ENCODE measurements at regions not wholly inside any gene's neighbourhood (a gene's known extent, or its start where the extent isn't known, plus 50 kb on each side); places are given as distances from the start of the nearest gene placed in this dataset.
A peak's percentile ranks its signal among the peaks of the same experiment; 100 is the strongest.
"Not testable (repeated sequence)": the region's sequence is repeated elsewhere in the genome, so short reads cannot be mapped to it uniquely, and the experiment has no call there.

DNA sequence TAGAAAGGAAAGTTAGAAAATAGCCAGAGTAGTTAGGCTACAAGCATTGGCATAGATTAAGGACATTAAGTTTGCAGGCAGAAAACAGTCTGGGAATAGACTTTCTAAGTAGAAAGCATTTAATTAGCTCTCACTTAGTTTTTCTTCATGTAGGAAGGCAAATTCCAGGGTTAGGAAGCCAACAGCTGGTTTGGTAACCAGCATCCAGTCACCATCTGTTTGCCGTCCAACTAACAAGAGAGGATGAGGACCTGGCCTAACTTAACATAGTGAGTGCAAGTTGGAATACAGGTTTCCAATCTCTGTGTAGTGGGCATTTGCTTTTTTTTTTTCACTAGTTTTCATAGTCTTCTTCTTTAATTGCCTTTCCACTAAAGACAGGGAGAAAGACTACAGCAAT lies 121.7 kb upstream of the NR3C1 start:
- H3K4me3 Mint-ChIP-seq: no peak overlapping the region
- H3K36me3 Mint-ChIP-seq: no peaks in the 10 kb centered on the region
- H3K9me3 Mint-ChIP-seq: no peaks in the 10 kb centered on the region
- ATAC-seq (no peak), DNase-seq (ENCODE audit: low spot score in 2 of 2) (no peak)
- no peaks in the 10 kb centered on the region for H3K4me1 Mint-ChIP-seq
- H3K27ac Mint-ChIP-seq: no peak overlapping the region

DNA sequence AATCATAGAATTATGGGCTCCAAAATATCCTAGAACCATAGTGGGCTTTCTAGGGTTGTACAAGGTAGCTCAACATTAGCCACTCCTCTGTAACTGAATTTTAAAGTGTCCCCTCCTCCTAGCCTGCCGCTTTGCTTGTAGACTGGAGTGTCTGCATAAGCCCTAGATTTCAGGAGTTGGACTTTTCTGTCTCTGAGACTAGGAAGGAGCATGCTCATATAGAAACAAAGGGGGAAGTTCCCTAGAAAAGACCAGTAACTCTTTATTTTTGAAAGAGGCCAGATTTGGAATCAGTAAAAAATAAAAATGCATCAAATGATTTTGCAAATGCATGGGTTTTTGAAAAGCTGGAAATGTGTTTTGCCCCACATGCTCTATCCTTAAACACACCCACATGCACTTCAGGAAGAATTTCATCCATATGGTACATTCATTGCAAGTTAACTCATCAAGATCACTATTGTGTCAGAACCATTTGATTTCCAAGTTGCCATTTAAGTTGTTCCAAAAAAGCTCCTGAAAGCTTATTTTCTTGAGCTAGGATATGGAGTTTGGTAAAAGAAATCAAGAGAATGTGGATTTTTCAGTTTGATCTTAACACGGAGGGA lies 121.0 kb upstream of the NR3C1 start:
- no peak for ATAC-seq
- no peaks in the 10 kb centered on the region for H3K4me1 Mint-ChIP-seq
- no peak overlapping the region for H3K27ac Mint-ChIP-seq
- no peaks in the 10 kb centered on the region for H3K36me3 Mint-ChIP-seq
- DNase-seq (ENCODE audit: low spot score in 2 of 2): no peak
- no peak overlapping the region for H3K4me3 Mint-ChIP-seq
- no peaks in the 10 kb centered on the region for H3K9me3 Mint-ChIP-seq

DNA sequence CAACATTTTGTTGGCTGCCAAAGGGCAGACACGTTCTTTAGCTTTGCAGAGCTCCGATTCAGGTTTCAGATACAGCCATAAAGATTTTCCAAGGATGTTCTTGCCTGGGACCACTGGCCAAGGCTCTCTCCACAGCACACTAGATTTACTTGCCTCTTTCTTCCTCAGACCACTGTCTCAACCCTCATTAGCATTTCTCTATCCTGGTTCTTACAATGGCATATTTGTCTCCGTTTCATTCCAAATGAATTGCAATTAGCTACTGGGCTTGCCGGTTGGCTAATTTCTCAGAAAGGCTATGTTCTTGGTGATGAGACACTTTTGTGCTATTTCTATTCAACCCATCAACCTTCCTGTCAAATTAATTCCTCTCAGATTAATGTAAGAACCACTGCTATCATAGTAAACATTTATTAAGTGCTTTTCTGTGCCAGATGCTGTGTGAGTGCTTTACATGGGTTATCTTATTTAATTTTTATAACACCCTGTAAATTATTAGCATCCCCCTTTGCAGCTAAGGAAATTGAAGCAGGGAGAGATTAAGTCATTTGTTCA lies 118.4 kb upstream of the NR3C1 start:
- ATAC-seq (no peak), DNase-seq (ENCODE audit: low spot score in 2 of 2) (no peak)
- Mint-ChIP-seq H3K4me1 (no peaks in the 10 kb centered on the region), H3K36me3 (no peaks in the 10 kb centered on the region), H3K9me3 (no peaks in the 10 kb centered on the region), H3K27ac (no peak overlapping the region), H3K4me3 (no peak overlapping the region)

DNA sequence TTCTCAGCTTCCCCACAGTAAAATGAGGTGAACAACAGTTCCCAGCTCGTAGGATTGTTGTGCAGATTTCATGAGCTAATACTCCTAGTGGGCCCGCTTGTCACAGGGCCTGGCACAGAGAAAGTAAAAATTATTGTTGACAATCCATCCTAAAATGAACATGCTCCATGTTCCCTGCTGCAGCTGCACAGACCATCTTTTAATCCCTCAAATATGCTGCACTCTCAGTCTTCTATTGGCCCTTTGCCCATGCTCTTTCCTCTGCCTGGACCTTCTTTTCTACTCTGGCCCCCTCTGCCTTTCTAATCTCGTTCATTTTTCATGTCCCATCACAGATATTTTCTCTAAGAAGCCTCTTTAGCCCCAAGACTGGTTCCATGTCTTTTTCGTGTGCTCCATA lies 117.7 kb upstream of the NR3C1 start:
- DNase-seq (ENCODE audit: low spot score in 2 of 2) (no peak), ATAC-seq (no peak)
- Mint-ChIP-seq H3K27ac (no peak overlapping the region), H3K4me1 (no peaks in the 10 kb centered on the region), H3K4me3 (no peak overlapping the region), H3K9me3 (no peaks in the 10 kb centered on the region), H3K36me3 (no peaks in the 10 kb centered on the region)

DNA sequence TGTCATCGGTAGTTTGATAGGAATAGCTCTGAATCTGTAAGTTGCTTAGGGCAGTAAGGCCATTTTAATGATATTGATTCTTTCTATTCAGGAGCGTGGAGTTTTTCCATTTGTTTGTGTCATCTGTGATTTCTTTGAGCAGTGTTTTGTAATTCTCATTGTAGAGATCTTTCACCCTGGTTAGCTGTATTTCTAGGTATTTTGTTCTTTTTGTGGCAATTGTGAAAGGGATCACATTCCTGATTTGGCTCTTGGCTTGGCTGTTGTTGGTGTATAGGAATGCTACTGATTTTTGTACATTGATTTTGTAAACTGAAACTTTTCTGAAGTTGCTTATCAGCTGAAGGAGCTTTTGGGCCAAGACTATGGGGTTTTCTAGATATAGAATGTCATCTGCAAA lies 115.7 kb upstream of the NR3C1 start:
- H3K36me3 Mint-ChIP-seq; ATAC-seq; H3K9me3 Mint-ChIP-seq; H3K4me3 Mint-ChIP-seq; H3K4me1 Mint-ChIP-seq; DNase-seq (ENCODE audit: low spot score in 2 of 2); H3K27ac Mint-ChIP-seq: not testable (repeated sequence)

DNA sequence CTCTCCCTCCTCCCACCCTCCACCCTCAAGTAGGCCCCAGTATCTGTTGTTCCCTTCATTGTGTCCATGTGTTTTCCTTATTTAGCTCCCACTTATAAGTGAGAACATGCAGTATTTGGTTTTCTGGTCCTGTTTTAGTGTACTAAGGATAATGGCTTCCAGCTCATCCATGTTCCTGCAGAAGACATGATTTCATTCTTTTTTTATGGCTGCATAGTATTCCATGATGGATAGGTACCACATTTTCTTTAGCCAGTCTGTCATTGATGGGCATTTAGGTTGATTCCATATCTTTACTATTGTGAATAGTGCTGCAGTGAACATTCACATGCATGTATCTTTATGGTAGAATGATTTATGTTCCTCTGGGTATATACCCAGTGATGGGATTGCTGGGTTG lies 114.3 kb upstream of the NR3C1 start:
- ATAC-seq; DNase-seq (ENCODE audit: low spot score in 2 of 2); H3K9me3 Mint-ChIP-seq; H3K4me1 Mint-ChIP-seq; H3K27ac Mint-ChIP-seq; H3K4me3 Mint-ChIP-seq; H3K36me3 Mint-ChIP-seq: not testable (repeated sequence)

DNA sequence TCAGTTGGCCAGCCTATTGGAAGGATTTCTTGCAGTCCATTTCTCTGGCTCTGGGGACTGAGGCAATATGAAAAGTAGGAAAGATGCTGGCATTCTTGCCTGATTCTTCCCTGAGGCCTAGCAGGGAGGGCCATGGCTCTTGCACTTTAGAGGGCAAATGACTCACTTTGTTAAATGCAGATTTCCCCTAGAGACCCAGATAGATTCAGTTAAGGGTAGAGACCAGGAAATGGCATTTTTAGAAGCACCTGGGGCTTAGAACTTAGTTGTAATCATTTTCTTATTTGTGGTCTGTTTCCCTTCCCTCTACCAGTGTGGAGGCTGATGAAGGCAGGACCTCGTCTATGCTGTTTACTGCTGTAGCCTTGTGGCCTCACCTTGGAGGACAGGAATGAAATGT lies 112.8 kb upstream of the NR3C1 start:
- Mint-ChIP-seq H3K27ac (no peak overlapping the region), H3K36me3 (no peaks in the 10 kb centered on the region), H3K4me3 (no peak overlapping the region), H3K4me1 (peaks cover 7% of the 10 kb centered on the region), H3K9me3 (peaks cover 2% of the 10 kb centered on the region)
- DNase-seq (ENCODE audit: low spot score in 2 of 2) (no peak), ATAC-seq (no peak)

DNA sequence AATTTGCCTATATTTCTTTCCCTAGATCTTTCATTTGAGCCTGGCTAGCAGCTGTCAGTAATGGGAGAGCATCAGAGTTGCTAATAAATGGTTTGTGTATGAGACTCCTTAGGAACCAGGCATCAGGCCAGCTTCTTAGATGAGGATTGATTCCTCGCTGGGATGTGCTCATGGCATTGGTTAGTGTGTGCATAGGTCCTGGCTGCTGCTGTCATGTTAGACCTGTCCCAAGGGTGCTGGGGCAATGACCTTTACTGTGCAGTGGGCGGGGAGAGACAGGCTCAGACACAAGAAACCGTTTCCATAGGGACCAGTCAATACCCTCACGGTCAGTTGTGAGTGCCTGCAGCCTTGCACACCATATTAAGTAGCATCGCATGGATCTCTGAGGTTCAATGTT lies 112.3 kb upstream of the NR3C1 start:
- Mint-ChIP-seq H3K4me1 (peaks cover 7% of the 10 kb centered on the region), H3K9me3 (peaks cover 2% of the 10 kb centered on the region), H3K4me3 (no peak overlapping the region), H3K36me3 (no peaks in the 10 kb centered on the region), H3K27ac (no peak overlapping the region)
- ATAC-seq: no peak
- DNase-seq (ENCODE audit: low spot score in 2 of 2): no peak

DNA sequence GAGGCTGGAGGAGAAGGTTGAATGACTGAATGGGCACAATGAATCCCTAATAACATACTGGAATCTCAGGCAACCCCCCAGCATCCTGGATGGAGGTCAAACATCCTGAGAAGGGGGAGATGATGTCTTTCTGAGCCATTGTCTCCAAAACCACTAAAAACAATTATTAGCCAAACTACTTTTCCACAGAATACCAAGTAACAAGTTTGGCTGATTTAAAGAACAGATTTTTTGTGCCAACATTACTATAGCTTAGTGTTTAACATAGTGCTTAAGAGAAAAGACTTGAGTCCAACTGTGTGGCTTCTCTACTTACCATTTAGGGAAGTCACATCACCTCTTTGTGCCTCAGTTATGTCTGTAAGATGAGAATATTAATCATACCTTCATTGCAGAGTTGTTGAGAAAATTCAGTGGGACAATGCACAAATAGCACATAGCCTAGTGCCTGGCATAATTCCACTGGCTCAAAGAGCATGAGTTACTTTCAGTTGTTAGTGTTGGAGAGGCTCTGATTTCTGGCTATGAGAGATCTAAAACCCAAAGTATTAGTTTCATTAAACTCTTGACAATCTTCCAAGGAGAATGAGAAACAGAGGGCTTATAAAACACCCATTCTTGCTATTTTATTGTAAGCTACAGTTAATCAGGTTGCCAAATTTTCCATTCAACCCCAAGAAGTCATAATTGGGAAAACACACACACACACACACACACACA lies 111.3 kb upstream of the NR3C1 start:
- Mint-ChIP-seq H3K4me3 (no peak overlapping the region), H3K36me3 (no peaks in the 10 kb centered on the region), H3K4me1 (peaks cover 8% of the 10 kb centered on the region), H3K9me3 (peaks cover 2% of the 10 kb centered on the region), H3K27ac (no peak overlapping the region)
- no peak for DNase-seq (ENCODE audit: low spot score in 2 of 2)
- ATAC-seq: no peak

DNA sequence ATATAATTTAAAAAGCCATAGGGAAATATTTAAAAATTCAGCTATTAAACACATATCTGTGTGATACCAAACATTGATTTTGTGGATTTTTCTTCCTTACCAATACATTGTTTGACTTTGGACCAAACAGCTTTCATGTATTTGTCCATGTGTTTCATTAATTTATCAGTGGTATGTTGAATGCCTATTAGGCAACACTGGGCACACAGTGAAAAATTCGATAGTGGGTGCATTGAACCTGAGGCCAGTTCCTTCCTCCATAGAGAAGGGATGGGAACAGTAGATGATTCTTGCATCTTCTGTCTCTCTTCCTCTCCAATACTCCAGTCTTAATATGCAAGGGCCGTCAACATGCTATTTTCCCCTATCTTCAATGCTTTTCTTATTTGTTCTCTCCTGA lies 110.2 kb upstream of the NR3C1 start:
- Mint-ChIP-seq H3K36me3 (no peaks in the 10 kb centered on the region), H3K4me3 (no peak overlapping the region), H3K9me3 (peaks cover 2% of the 10 kb centered on the region), H3K27ac (no peak overlapping the region), H3K4me1 (peaks cover 15% of the 10 kb centered on the region)
- DNase-seq (ENCODE audit: low spot score in 2 of 2): no peak
- ATAC-seq: no peak

DNA sequence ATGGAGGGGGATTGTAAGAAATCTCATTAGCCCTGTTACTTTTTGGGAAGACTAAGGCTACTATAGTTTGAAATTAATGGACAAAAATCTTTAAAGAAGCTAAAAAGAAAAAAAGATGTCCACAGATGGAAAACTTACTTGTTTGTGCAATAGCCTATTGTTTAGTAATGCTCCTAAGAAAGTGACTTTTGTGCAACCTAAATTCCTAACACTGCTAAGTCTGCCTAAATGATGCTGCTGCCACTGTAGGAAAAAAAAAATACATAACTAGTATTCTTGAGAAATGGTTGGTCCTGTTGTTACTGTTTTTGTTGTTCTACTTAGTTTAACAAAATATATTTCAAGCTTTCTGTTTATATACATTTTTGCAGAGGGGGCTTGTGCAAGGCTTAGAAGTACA lies 108.2 kb upstream of the NR3C1 start:
- Mint-ChIP-seq H3K9me3 (peaks cover 2% of the 10 kb centered on the region), H3K36me3 (no peaks in the 10 kb centered on the region), H3K4me1 (peaks cover 15% of the 10 kb centered on the region), H3K4me3 (no peak overlapping the region), H3K27ac (no peak overlapping the region)
- DNase-seq (ENCODE audit: low spot score in 2 of 2): no peak
- no peak for ATAC-seq

DNA sequence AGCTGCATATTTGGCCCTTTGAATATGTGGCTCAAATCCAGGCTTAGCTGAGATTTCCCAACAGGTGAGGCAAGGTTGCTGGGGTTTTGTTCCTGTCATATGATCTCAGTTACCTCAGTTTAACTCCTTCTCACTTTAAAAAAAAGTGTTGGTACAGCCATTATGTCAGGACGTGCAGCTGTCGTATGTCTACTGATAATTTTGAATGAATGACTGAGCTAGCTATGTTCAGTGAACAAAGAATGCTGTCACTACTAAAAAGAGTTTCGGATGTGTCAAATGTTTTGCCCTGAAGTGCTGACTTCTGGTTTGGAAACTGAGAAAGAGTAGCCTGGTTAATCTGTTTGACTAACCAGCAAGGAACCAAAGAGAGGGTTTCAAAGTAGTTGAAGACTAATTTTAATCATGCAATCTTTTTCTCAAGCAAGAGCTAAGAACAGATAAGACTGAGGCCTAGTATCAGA lies 106.3 kb upstream of the NR3C1 start:
- Mint-ChIP-seq H3K27ac (no peak overlapping the region), H3K36me3 (no peaks in the 10 kb centered on the region), H3K4me3 (no peak overlapping the region), H3K4me1 (peaks cover 8% of the 10 kb centered on the region), H3K9me3 (peaks cover 2% of the 10 kb centered on the region)
- DNase-seq (ENCODE audit: low spot score in 2 of 2) (no peak), ATAC-seq (peak; percentile 95)

DNA sequence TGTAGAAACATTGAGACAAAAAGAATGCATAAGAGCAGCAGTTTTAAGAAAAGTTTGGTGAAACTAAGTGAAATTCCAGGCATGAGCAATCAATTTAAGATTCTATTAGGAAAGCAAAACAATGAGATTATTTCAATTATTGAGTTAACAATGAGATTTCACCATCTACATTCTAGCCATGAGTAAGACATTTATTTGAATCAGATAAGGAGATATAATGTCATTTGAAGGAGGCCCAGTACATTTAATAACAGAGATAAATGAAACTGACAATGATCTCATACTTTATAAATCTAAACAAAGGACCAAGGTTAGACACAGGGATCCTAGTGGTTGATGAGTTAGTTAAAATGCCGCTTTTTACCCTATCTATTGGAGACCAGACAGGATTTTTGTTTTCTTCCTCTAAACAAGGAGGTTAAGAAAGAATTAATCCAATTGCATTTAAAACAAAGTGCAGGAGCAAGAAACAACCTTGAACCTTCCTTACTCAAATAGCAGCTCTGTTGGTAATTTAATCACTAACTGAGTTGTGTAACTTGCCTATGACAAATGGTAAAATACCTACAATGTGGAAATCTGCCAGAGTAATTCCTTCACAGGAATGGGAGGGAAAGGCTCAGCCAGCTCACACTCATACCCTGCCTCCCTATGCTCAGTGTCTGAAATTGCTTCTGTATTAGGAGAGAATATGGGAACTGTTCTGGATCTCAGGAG lies 103.5 kb upstream of the NR3C1 start:
- ATAC-seq: no peak
- no peak overlapping the region for H3K4me3 Mint-ChIP-seq
- no peaks in the 10 kb centered on the region for H3K9me3 Mint-ChIP-seq
- no peaks in the 10 kb centered on the region for H3K36me3 Mint-ChIP-seq
- no peak overlapping the region for H3K27ac Mint-ChIP-seq
- peaks cover 8% of the 10 kb centered on the region for H3K4me1 Mint-ChIP-seq
- no peak for DNase-seq (ENCODE audit: low spot score in 2 of 2)

DNA sequence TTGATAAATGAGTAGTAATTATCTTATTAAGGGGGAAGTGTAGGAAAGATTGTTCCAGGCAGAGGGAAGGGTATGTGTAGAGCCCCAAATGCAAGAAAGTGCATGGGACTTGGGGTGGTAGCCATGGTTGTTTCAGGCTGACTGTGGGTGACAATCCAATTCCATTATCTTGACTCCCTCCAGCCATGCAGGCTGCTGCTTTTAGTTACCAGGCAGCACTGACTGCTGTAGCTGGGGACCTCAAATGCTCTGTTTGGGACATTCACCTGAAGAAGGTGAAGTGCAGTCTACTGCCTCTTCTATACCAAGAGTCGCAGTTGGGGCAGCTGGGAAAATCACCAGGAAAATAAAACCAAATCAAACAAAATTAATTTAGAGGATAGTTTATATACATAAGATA lies 102.4 kb upstream of the NR3C1 start:
- Mint-ChIP-seq H3K4me3 (no peak overlapping the region), H3K9me3 (no peaks in the 10 kb centered on the region), H3K36me3 (no peaks in the 10 kb centered on the region), H3K4me1 (peaks cover 8% of the 10 kb centered on the region), H3K27ac (no peak overlapping the region)
- DNase-seq (ENCODE audit: low spot score in 2 of 2) (no peak), ATAC-seq (no peak)

DNA sequence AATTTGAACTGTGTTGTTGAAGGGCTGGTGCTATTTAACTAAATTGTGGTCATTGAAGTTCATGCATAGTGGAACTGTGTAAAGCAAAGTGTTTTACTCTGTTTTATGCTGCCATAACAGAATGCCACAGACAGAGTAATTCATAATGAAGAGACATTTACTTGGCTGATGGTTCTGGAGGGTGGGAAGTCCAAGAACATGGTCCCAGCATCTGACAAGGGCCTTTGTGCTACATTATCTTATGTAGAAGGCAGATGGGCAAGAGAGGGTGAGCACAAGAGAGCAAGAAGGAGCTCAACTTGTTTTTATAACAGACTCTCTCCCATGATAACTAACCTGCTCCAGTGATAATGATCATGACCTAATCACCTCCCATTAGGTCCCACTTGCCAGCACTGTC lies 101.9 kb upstream of the NR3C1 start:
- Mint-ChIP-seq H3K27ac (no peak overlapping the region), H3K4me3 (no peak overlapping the region), H3K9me3 (no peaks in the 10 kb centered on the region), H3K4me1 (peaks cover 8% of the 10 kb centered on the region), H3K36me3 (no peaks in the 10 kb centered on the region)
- DNase-seq (ENCODE audit: low spot score in 2 of 2) (no peak), ATAC-seq (no peak)
